Astrocyte of the cerebellum (primary cell): ENCODE measurements at regions not wholly inside any gene's neighbourhood (a gene's known extent, or its start where the extent isn't known, plus 50 kb on each side); places are given as distances from the start of the nearest gene placed in this dataset.

Experiments used
- DNase-seq: peaks from one replicate; pipeline ENCODE4 v3.0.0-alpha.2; 2011; ENCODE audit warnings: low read depth
- H3K4me3 ChIP-seq: 2 replicates; pipeline ENCODE4 v1.5.1; 2011; ENCODE audit warnings: mild to moderate bottlenecking, low read depth, low read length, moderate library complexity
- CTCF ChIP-seq: IDR thresholded peaks from 2 replicates; pipeline ENCODE4 v1.5.1; 2012; ENCODE audit warnings: low read length, low read depth, moderate library complexity, mild to moderate bottlenecking; ENCODE audit errors: missing control alignments
- in situ Hi-C: cut with HindIII; loops from 2 replicates; pipeline ENCODE4 v1.10.0; 2017; ENCODE audit warnings: low sequenced_read_pairs

GRCh38 chr11:44409558-44410236 is 99.8 kb upstream of the ALX4 start:
- TF ChIP-seq CTCF: no peak
- H3K4me3 ChIP-seq: no peak overlapping the region
- DNase-seq: no peak
- in situ Hi-C loops: no loop called here

GRCh38 chr11:44416776-44417175 is 106.8 kb upstream of the ALX4 start:
- no peak for DNase-seq
- in situ Hi-C loops: no loop called here
- no peak overlapping the region for H3K4me3 ChIP-seq
- no peak for TF ChIP-seq CTCF

GRCh38 chr11:44417731-44418455 is 108.0 kb upstream of the ALX4 start:
- no peak for TF ChIP-seq CTCF
- in situ Hi-C loops: no loop called here
- no peak overlapping the region for H3K4me3 ChIP-seq
- no peak for DNase-seq

GRCh38 chr11:44418456-44418830 is 108.5 kb upstream of the ALX4 start:
- H3K4me3 ChIP-seq: no peak overlapping the region
- no peak for TF ChIP-seq CTCF
- no peak for DNase-seq
- in situ Hi-C loops: no loop called here

GRCh38 chr11:44421090-44421675 is 111.2 kb upstream of the ALX4 start:
- TF ChIP-seq CTCF: no peak
- H3K4me3 ChIP-seq: no peak overlapping the region
- in situ Hi-C loops: no loop called here
- DNase-seq: no peak

- no peak for TF ChIP-seq CTCF
- DNase-seq: no peak
- in situ Hi-C loops: no loop called here
- no peak overlapping the region for H3K4me3 ChIP-seq
These were observed 113.3 kb upstream of the ALX4 start for GRCh38 chr11:44423289-44423688.
